H9 (cell line): ENCODE measurements at regions not wholly inside any gene's neighbourhood (a gene's known extent, or its start where the extent isn't known, plus 50 kb on each side); places are given as distances from the start of the nearest gene placed in this dataset.

Experiments
- DNase-seq: peaks from one replicate; pipeline ENCODE4 v3.0.0-alpha.2; 2017
- H2AFZ ChIP-seq: one replicate; pipeline ENCODE4 v1.6.1; 2013; ENCODE audit warnings: mild to moderate bottlenecking, low read length, control low read depth, moderate library complexity
- H2AK5ac ChIP-seq: 2 replicates; pipeline ENCODE4 v1.6.1; 2013; ENCODE audit warnings: low read length, control low read depth, mixed read lengths; ENCODE audit not compliant: insufficient read length
- H2BK120ac ChIP-seq: one replicate; pipeline ENCODE4 v1.6.1; 2013; ENCODE audit warnings: low read depth, mild to moderate bottlenecking, low read length, control low read depth, inconsistent platforms; ENCODE audit not compliant: poor library complexity, severe bottlenecking
- H2BK12ac ChIP-seq: 2 replicates; pipeline ENCODE4 v1.6.1; 2013; ENCODE audit warnings: low read length, control low read depth, mixed read lengths, low read depth; ENCODE audit not compliant: insufficient read length
- H2BK15ac ChIP-seq: 2 replicates; pipeline ENCODE4 v1.6.1; 2013; ENCODE audit warnings: low read depth, low read length, control low read depth
- H2BK20ac ChIP-seq: one replicate; pipeline ENCODE4 v1.6.1; 2013; ENCODE audit warnings: low read depth, mild to moderate bottlenecking, low read length, control low read depth, inconsistent platforms; ENCODE audit not compliant: poor library complexity, severe bottlenecking
- H2BK5ac ChIP-seq: 2 replicates; pipeline ENCODE4 v1.6.1; 2013; ENCODE audit warnings: low read length, control low read depth, mixed read lengths; ENCODE audit not compliant: insufficient read length
- H3K14ac ChIP-seq: 2 replicates; pipeline ENCODE4 v1.6.1; 2013; ENCODE audit warnings: low read length, control low read depth; ENCODE audit not compliant: insufficient read depth
- H3K18ac ChIP-seq: 2 replicates; pipeline ENCODE4 v1.6.1; 2013; ENCODE audit warnings: low read depth, mild to moderate bottlenecking, mixed read lengths, low read length, control low read depth; ENCODE audit not compliant: insufficient read length
- H3K23ac ChIP-seq: 2 replicates; pipeline ENCODE4 v1.6.1; 2013; ENCODE audit warnings: low read length, control low read depth, mixed read lengths, low read depth; ENCODE audit not compliant: insufficient read length
- H3K23me2 ChIP-seq: 2 replicates; pipeline ENCODE4 v1.6.1; 2013; ENCODE audit warnings: low read depth, mild to moderate bottlenecking, mixed read lengths, low read length, control low read depth; ENCODE audit not compliant: insufficient read length, poor library complexity, severe bottlenecking
- H3K27ac ChIP-seq: 2 replicates; pipeline ENCODE4 v1.5.1; 2013; ENCODE audit warnings: low read length, control low read depth, mixed read lengths, low read depth; ENCODE audit not compliant: insufficient read length
- H3K27me3 ChIP-seq: 2 replicates; pipeline ENCODE4 v1.6.1; 2013; ENCODE audit warnings: low read length, control low read depth, inconsistent platforms; ENCODE audit not compliant: insufficient read depth
- H3K4ac ChIP-seq: 2 replicates; pipeline ENCODE4 v1.6.1; 2013; ENCODE audit warnings: low read depth, mild to moderate bottlenecking, control low read depth, inconsistent platforms, low read length, moderate library complexity
- H3K4me1 ChIP-seq: 2 replicates; pipeline ENCODE4 v1.6.1; 2013; ENCODE audit warnings: low read length, control low read depth, inconsistent platforms; ENCODE audit not compliant: insufficient read depth
- H3K4me2 ChIP-seq: 2 replicates; pipeline ENCODE4 v1.6.1; 2013; ENCODE audit warnings: low read length, control low read depth, mixed read lengths; ENCODE audit not compliant: insufficient read length, insufficient read depth
- H3K56ac ChIP-seq: 2 replicates; pipeline ENCODE4 v1.6.1; 2013; ENCODE audit warnings: low read depth, mild to moderate bottlenecking, mixed read lengths, low read length, control low read depth; ENCODE audit not compliant: insufficient read length
- H3K79me1 ChIP-seq: 2 replicates; pipeline ENCODE4 v1.6.1; 2013; ENCODE audit warnings: low read depth, mild to moderate bottlenecking, moderate library complexity, low read length, control low read depth, inconsistent platforms; ENCODE audit not compliant: insufficient read depth, poor library complexity, severe bottlenecking
- H3K79me2 ChIP-seq: 2 replicates; pipeline ENCODE4 v1.6.1; 2013; ENCODE audit warnings: low read length, control low read depth, inconsistent platforms; ENCODE audit not compliant: insufficient read depth
- H3K9ac ChIP-seq: 2 replicates; pipeline ENCODE4 v1.6.1; 2013; ENCODE audit warnings: low read length, control low read depth, mixed read lengths; ENCODE audit not compliant: insufficient read length; ENCODE audit errors: extremely low read depth
- H3K9me3 ChIP-seq: one replicate; pipeline ENCODE4 v1.6.1; 2013; ENCODE audit warnings: low read depth, low read length, inconsistent platforms; ENCODE audit not compliant: control insufficient read depth
- H3T11ph ChIP-seq: one replicate; pipeline ENCODE4 v1.6.1; 2013; ENCODE audit warnings: mild to moderate bottlenecking, low read length, control low read depth, inconsistent platforms
- H4K20me1 ChIP-seq: one replicate; pipeline ENCODE4 v1.6.1; 2013; ENCODE audit not compliant: control insufficient read depth, insufficient read length, insufficient read depth
- H4K5ac ChIP-seq: 2 replicates; pipeline ENCODE4 v1.6.1; 2013; ENCODE audit warnings: low read depth, mild to moderate bottlenecking, mixed read lengths, low read length, control low read depth; ENCODE audit not compliant: insufficient read length
- H4K8ac ChIP-seq: replicated peaks from 2 replicates; pipeline ENCODE4 v1.6.1; 2013; ENCODE audit warnings: low read length, control low read depth, mixed read lengths, low read depth; ENCODE audit not compliant: insufficient read length
- H4K91ac ChIP-seq: 2 replicates; pipeline ENCODE4 v1.6.1; 2013; ENCODE audit warnings: low read depth, mild to moderate bottlenecking, moderate library complexity, mixed read lengths, low read length, control low read depth; ENCODE audit not compliant: insufficient read length
- H3K27ac Mint-ChIP-seq, 3 experiments: 2 replicates in 2 of 3; 3 replicates in 1 of 3; pipeline ENCODE4 v1.8.0; 2020 to 2021; ENCODE audit warnings: mixed read lengths in 3 of 3, mild to moderate bottlenecking in 1 of 3, moderate library complexity in 1 of 3
- H3K27me3 Mint-ChIP-seq: 2 replicates; pipeline ENCODE4 v1.8.0; 2021; ENCODE audit warnings: low read depth, mild to moderate bottlenecking, moderate library complexity, mixed read lengths
- H3K36me3 Mint-ChIP-seq, 3 experiments: 2 replicates in 2 of 3; 3 replicates in 1 of 3; pipeline ENCODE4 v1.8.0; 2020 to 2021; ENCODE audit warnings: low read depth in 3 of 3, mixed read lengths in 3 of 3; ENCODE audit not compliant: insufficient read depth in 1 of 3
- H3K4me1 Mint-ChIP-seq, 2 experiments: 2 replicates each; pipeline ENCODE4 v1.8.0; 2020; ENCODE audit warnings: mixed read lengths in 2 of 2
- H3K4me3 Mint-ChIP-seq, 2 experiments: 2 replicates in 1 of 2; 3 replicates in 1 of 2; pipeline ENCODE4 v1.8.0; 2020 to 2021; ENCODE audit warnings: mild to moderate bottlenecking in 2 of 2, mixed read lengths in 2 of 2, moderate library complexity in 1 of 2
- H3K9me3 Mint-ChIP-seq, 2 experiments: 2 replicates in 1 of 2; 3 replicates in 1 of 2; pipeline ENCODE4 v1.8.0; 2020; ENCODE audit warnings: mild to moderate bottlenecking in 2 of 2, mixed read lengths in 2 of 2, moderate library complexity in 1 of 2
- CTCF ChIP-seq: fragments of 200-600 bp; sonication (generic); conservative IDR thresholded peaks from 3 replicates; pipeline ENCODE4 v1.8.0; 2021; ENCODE audit warnings: antibody characterized with exemption, mild to moderate bottlenecking
- WGBS: extraction: QIAGEN DNeasy Blood & Tissue Kit; methylation state at CpG from one replicate; pipeline ENCODE4 v1.1.7; 2013; ENCODE audit warnings: missing lambda C conversion rate, low lambda C conversion rate, mixed read lengths; ENCODE audit not compliant: insufficient read length; ENCODE audit errors: extremely low coverage; 5-methylcytosine and 5-hydroxymethylcytosine counted together

DNA sequence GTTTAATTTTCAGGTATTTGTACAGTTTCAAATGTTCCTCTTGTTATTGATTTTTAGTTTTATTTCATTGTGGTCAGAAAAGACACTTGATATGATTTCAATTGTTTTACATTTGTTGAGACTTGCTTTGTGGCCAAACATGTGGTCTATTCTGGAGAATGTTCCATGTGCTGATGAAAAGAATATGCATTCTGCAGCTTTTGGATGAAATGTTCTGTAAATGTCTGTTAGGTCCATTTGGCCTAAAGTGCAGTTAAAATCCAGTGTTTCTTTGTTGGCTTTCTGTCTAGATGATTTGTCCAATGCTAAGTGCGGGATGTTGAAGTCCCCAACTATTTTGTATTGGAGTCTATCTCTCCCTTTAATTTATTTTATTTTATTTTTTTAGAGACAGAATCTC is 70.5 kb downstream of the ZNF503 start:
- Histone ChIP-seq H3K56ac (no peak overlapping the region), H3K4me2 (no peak overlapping the region), H4K8ac (no peak overlapping the region), H4K5ac (no peak overlapping the region), H3K4me1 (no peaks in the 10 kb centered on the region), H3K79me2 (no peaks in the 10 kb centered on the region), H2BK120ac (no peak overlapping the region), H3K9me3 (no peaks in the 10 kb centered on the region), H3K27ac (no peak overlapping the region), H3K27me3 (no peaks in the 10 kb centered on the region), H2BK12ac (no peak overlapping the region), H2BK5ac (no peak overlapping the region), H3K14ac (no peak overlapping the region), H3K18ac (no peak overlapping the region), H3K79me1 (no peaks in the 10 kb centered on the region), H3K9ac (no peak overlapping the region), H3K23ac (no peak overlapping the region), H2BK15ac (no peak overlapping the region), H3T11ph (no peak overlapping the region), H2AK5ac (no peak overlapping the region), H3K4ac (no peak overlapping the region), H3K23me2 (no peaks in the 10 kb centered on the region), H2AFZ (no peak overlapping the region), H4K20me1 (no peaks in the 10 kb centered on the region), H2BK20ac (no peak overlapping the region), H4K91ac (no peak overlapping the region)
- WGBS: no CpG with 5 or more reads among the region's 1 CpG
- Mint-ChIP-seq H3K36me3 (peaks cover 2 to 13% (median 3%) of the 10 kb centered on the region in 3 experiments; a peak in 4 of 7 replicates), H3K27me3 (peaks cover 17% of the 10 kb centered on the region), H3K4me3 (no peak overlapping the region), H3K4me1 (no peaks in the 10 kb centered on the region), H3K27ac (no peak overlapping the region), H3K9me3 (peaks cover 16 to 24% of the 10 kb centered on the region in 2 experiments)
- TF ChIP-seq CTCF: no peak
- DNase-seq: no peak
